GM18861 (cell line): ENCODE measurements at regions not wholly inside any gene's neighbourhood (a gene's known extent, or its start where the extent isn't known, plus 50 kb on each side); places are given as distances from the start of the nearest gene placed in this dataset.

Experiments
- ATAC-seq: cut with Tn5 transposase; IDR thresholded peaks from one replicate; pipeline ENCODE4 v1.9.1; 2021; ENCODE audit not compliant: unreplicated experiment

- ATAC-seq, result no peak
These were observed 183.9 kb upstream of the MEOX2 start for GRCh38 chr7:15870347-15870746.

DNA sequence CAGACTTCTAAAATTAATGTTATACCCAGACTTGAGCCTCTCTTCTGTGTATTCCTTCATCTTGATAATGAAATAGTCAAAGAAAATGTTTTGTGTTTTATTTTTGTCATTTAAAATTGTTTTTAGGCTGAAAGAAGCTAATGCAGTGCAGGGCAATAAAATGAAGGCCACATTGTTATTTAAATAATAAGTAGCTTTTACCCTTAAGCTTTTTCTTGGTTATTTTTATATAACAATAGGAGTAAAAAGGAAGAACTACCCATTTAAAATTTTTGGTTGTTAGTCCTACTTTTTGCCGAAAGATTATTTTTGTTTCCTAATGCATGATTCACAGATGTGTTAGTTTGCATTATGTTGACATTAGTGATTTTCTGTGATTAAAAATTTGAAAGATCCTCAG lies 181.0 kb upstream of the MEOX2 start:
- no peak for ATAC-seq

GRCh38 chr7:15866753-15867152 lies 180.3 kb upstream of the MEOX2 start:
- no peak for ATAC-seq

- ATAC-seq, result no peak
These were observed 178.1 kb upstream of the MEOX2 start for GRCh38 chr7:15864626-15864991.

- ATAC-seq, result no peak
These were observed 177.6 kb upstream of the MEOX2 start for GRCh38 chr7:15863951-15864625.

- ATAC-seq, result no peak
These were observed 176.3 kb upstream of the MEOX2 start for GRCh38 chr7:15862781-15863165.

GRCh38 chr7:15862016-15862780 lies 175.7 kb upstream of the MEOX2 start:
- no peak for ATAC-seq

- ATAC-seq, result no peak
These were observed 173.9 kb upstream of the MEOX2 start for GRCh38 chr7:15860264-15860949.

DNA sequence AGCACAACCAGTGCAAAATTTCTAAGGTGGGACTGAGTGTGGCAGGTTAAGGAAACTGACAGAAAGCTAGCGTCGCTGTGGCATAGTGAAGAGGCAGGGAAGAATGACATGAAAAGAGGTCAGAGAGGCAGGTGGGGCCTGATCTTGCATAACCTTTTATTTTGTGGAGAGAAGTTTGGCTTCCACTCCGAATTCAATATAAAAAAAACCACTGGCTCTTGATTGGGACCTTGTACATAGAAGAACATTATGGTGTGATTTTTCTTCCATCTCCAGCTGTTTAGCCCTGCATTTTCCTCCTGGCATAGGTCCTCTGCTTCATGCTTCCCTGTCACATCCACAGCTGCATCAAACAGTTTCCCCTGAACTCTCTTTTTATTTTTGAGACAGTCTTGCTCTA lies 170.5 kb upstream of the MEOX2 start:
- no peak for ATAC-seq

- no peak for ATAC-seq
These were observed 169.8 kb upstream of the MEOX2 start for GRCh38 chr7:15856311-15856710.

DNA sequence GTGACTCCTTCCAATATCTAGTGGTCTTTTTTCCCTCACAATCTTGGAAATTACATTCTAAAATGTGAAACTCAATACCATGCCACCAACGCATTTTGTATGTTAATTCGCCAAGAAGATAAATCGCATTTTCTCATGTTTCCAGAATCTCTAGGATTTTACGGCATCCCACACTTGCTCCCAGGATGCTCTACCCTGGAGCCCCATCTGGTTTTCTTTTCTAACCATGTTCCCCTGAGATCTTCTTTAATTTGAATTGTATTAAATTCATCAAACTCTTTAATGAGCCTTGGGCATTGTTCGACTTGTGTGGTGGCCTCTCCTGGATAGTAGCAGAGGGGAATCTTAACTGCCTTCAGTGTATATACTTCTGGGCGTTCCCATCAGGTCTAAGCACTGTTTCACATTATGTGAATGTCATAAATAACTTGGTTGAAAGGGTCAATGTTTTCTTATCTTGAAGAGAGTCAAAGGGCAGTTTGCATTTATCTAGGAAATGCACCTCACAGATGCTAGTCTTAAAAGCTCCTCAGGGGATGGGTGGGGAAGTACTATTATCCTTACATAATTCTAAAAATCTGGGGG lies 169.1 kb upstream of the MEOX2 start:
- no peak for ATAC-seq

GRCh38 chr7:15854841-15855524 lies 168.5 kb upstream of the MEOX2 start:
- no peak for ATAC-seq

GRCh38 chr7:15853832-15854470 lies 167.5 kb upstream of the MEOX2 start:
- ATAC-seq, result no peak

GRCh38 chr7:15851201-15851600 lies 164.7 kb upstream of the MEOX2 start:
- ATAC-seq, result no peak

- no peak for ATAC-seq
These were observed 162.4 kb upstream of the MEOX2 start for GRCh38 chr7:15848901-15849300.

DNA sequence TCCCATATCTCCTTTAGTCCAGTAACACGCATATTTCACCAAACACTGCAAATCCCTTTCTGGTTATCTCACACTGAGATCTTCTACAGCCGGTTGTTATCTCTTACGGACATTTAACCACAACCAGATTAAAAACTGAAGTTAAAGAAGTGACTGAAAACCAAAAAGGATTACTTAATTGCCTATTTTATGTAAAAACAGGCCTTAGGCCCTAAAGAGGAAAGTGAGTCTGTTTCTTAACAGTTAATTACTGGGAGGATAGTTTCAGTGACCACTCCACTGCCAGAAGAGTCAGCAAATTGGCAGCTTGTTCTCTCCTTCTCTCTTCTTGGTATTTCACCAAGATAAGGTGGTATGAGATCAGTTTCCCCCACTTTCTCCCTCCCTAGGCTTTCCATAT lies 161.9 kb upstream of the MEOX2 start:
- ATAC-seq, result no peak

DNA sequence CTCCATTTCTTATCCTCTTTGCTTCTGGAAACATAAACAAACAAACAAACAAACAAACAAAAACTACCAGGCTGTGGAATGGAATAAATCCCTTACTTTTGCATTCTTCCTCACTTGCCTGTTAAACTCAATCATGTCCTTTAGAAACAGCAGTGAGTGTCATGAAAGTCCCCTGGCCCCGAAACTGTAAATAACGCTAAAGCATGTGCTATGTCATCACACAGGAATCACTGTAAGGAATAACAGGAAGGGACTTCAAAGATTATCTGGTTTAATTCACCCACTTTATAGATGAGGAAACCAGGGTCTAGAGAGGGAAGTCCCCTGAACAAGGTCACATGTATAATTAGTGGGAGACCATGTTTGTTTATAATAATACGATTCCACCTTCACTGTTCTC lies 159.4 kb upstream of the MEOX2 start:
- ATAC-seq, result no peak

- no peak for ATAC-seq
These were observed 159.0 kb upstream of the MEOX2 start for GRCh38 chr7:15845461-15845860.

DNA sequence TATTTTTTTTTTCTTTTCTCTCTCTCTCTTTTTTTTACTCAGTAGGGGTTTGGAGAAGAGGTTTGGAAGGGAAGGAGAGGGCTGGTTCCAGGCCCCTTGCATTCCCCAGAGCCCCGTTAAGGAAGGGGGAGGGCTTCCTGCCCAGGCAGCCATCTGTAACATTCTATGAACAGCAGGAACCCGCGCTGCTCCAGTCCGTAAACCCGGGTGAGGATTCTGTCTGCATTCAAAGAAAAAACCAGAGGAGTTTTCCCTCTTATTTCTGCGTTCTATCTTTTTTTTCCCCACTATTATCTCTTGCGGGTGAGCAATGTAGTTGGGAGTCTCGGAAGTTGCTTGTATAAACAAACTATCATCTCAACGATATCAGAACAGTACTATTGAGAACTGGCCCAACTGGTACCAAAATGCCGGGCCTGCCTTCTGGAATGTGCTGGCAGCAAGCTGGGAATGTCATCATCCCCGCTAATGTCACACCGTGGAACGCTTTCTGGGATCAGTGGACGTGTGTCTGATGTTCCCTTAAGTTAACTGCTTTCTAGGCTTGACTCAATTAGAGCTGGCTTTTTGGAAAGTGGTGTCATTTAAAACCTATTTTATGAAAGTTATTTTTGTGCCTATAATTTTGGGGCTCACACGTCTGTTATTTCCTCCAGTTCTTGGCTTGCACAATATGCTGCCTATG lies 153.1 kb upstream of the MEOX2 start:
- ATAC-seq, result no peak

GRCh38 chr7:15838265-15838664 lies 151.8 kb upstream of the MEOX2 start:
- no peak for ATAC-seq
